HG03108 (cell line): ENCODE measurements at regions not wholly inside any gene's neighbourhood (a gene's known extent, or its start where the extent isn't known, plus 50 kb on each side); places are given as distances from the start of the nearest gene placed in this dataset.

ENCODE experiments used
- ATAC-seq: cut with Tn5 transposase; IDR thresholded peaks from one replicate; pipeline ENCODE4 v1.9.1; 2021; ENCODE audit warnings: moderate library complexity; ENCODE audit not compliant: unreplicated experiment

- no peak for ATAC-seq
These were observed 255.5 kb upstream of the ANO3 start for GRCh38 chr11:26076233-26076990.

DNA sequence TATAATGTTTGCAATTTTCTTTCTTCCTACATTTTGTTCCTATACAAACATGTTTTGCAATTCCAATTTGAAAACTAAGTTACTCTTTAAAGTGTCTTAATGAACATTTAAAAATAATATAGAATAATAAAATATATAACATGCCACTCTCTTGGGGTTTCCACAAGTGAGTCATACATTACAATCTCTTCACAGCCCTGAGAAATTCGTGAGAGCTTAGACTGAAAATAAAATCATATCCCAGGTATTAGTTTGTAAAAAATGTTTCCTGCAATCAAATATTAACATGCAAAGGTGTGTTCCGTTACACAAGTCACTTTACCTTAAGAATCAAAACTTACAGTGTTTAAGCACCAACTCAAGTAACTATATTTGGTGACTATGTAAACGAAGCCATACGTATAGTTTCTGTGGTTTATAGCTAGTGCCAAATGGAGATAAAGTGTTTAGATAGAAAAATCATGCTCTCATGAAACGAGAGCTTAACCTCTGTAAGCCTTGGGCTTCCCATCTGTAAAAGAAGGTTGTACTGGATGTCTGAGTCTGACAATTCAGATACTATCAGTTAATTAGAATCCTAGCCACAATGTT is 253.6 kb upstream of the ANO3 start:
- peak; percentile 63 for ATAC-seq

DNA sequence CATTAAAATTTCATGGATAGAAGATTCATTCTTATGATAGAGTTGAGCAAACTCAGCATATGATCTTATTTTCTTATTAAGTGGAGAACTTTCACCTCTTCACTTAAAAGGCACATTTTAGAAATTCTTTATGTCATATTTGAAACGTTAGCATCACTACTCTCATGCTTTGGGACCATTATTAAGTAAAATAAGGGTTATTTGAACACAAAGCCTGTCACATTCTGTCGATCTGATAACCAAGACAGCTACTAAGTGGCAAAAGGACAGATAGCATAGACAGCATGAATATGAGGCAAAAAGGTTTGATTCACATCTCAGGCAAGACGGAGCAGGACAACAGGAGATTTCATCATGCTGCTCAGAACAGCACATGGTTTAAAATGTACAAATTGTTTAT is 247.6 kb upstream of the ANO3 start:
- ATAC-seq, result no peak

DNA sequence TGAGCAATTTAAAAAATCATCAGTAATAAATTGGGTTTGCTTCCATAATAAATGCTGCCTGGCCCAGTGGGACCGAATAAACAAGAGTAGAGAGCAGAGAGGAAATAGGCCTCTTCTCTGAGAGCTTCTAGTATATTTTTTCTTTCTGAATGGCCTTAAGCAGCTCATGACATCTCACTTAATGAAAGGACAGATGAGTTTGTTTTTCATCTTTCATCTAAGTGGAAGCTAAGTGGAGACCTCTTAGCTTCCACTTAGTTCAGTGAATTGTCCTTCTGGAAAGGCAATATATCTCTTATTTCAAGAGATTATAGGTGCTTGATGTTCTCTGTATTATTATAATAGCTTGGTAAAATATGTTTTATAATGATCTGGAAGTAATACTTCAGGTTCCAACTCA is 245.9 kb upstream of the ANO3 start:
- no peak for ATAC-seq

DNA sequence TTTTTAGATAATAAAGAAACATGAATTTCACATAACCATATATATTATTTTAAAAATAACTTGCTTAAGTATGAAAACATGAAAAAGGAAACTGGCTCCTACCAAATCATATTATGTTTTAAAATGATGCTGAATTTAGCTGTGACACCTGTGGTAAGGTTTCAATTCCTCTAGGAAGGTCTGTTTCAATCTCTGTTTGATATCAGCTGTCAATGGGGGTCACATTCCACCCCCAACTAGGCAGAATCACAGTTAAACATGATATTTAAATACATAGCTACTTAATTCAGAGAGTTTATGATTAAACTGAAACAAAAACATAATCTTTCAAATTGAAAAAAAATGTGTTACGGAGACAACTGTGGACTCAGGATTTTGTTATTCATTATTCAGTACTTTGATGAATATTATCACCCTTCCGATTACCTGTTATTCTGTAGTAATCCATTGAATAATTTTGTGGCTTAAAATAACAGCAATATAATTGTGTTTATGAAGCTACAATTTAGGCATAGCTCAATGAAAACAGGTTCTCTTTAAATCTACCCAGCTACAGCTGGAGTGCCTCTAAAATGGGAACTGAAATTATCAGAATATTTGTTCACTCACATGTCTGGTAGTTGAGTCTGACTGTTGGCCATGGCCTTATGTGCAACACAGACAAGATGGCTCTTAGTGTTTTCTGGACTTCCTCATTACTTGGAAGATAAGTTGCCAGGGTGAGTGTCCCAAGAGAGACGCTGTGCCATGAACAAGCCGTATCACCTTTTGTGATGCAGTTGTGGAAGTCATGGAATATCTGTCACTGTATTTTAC is 244.6 kb upstream of the ANO3 start:
- ATAC-seq, result peak; percentile 95

DNA sequence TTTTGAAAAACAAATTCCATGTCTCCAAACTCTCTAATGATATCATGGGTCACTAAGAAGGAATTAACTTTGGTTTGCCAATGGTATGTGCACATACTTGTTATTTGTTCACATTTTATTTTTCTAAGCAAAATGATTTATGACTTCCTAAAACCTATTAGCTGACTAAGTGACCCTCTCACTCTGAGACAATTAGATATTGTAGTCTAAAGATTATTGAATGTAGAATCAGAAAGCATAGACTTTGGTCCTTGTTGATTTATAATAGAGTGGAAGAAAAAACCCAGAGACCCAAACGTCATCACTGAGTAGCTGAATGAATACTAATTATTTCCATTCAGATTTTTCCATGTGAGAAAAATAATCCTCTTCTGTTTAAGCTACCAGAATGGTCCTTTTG is 243.5 kb upstream of the ANO3 start:
- ATAC-seq, result no peak

DNA sequence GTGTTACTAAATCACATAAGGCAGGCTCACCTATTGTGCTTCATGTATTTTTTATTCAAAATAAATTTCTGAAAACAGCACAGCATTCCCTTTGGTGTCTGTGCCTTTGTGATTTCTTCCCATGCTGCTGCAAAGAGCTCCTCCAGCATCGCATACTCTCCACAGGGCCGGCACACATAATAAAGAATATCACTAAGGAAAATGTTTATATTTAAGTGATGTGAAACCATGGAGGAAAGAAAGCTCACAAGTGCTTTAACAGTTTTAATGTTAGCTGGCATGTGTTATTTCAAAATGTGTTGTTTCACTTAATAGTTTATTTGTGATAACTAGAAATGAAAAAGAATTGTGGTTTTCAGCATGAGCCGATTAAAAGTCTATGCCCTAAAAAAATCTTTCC is 241.3 kb upstream of the ANO3 start:
- no peak for ATAC-seq

- ATAC-seq, result no peak
These were observed 238.7 kb upstream of the ANO3 start for GRCh38 chr11:26093206-26093605.

GRCh38 chr11:26095340-26095739 is 236.6 kb upstream of the ANO3 start:
- ATAC-seq, result no peak

- no peak for ATAC-seq
These were observed 235.5 kb upstream of the ANO3 start for GRCh38 chr11:26096451-26096850.

- ATAC-seq, result no peak
These were observed 229.6 kb upstream of the ANO3 start for GRCh38 chr11:26102325-26102724.

DNA sequence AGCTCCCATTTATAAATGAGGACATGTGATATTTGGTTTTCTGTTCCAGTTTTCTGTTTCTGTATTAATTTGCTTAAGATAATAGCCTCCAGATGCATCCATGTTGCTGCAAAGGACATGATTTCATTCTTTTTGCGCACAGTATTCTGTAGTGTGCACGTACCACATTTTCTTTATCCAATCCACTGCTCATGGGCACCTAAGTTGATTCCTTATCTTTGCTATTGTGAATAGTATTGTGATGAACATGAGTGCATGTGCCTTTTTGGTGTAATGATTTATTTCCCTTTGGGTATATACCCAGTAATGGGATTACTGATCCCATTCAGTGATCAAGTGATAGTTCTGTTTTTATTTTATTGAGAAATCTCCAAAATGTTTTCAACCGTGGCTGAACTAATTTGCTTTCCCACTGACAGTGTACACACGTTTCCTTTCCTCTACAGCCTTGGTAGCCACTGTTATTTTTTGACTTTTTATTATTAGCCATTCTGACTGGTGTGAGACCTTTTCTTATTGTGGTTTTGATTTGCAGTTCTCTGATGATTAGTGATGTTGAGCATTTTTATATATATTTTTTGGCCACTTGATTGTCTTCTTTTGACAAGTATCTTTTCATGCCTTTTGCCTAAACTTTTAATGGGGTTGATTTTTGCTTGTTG is 226.0 kb upstream of the ANO3 start:
- no peak for ATAC-seq

DNA sequence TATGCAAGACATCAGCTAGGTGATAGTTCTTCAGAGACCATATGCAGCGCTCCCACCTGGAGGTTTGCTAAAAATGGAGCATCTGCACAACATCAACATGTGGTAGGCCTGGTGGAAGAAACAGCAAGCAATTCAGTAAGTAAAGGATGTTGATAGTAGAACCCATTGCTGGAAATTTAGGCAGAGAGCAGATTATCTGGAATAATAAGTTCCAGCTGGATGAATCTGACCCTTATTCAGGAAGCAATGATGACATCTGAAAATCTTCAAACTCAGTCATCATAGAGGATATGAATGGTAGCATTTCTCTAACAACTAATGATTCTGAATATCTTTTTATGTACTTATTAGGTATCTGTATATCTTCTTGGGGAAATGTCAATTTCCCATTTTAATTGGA is 225.2 kb upstream of the ANO3 start:
- ATAC-seq, result no peak

DNA sequence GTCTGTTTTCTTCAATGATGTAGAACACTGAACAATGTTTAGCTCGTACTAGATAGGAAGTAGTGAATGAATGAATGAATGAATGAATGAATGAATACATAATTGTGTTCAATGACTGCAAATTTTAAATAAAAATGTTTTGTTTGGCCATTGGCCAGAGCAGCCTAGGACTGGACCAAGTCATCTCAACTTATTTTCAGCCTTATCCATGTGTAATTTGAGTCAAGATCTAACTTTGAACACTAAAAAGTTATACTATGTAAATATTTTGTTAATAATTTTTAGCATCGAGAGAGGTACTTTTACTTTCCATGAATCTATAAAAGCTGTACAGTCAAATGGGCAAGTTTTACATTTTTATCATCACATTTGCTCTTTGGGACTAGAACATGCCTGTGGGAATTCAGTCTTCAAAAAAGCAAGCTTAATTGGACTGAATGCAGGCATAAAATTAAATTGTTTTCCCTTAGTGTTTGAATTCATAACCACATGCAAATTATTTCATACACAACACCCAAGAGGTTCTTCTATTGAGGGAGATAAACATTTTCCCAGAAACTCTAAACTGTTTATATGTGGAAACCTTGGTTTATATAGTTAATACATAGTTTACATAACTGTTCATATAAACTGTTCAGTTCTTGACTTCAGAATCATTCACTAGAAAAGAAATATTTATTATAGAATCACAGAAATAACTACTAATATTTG is 222.1 kb upstream of the ANO3 start:
- ATAC-seq, result no peak

- no peak for ATAC-seq
These were observed 219.7 kb upstream of the ANO3 start for GRCh38 chr11:26112264-26112663.

- ATAC-seq, result no peak
These were observed 210.5 kb upstream of the ANO3 start for GRCh38 chr11:26121466-26121865.

GRCh38 chr11:26126741-26127140 is 205.2 kb upstream of the ANO3 start:
- ATAC-seq, result no peak

DNA sequence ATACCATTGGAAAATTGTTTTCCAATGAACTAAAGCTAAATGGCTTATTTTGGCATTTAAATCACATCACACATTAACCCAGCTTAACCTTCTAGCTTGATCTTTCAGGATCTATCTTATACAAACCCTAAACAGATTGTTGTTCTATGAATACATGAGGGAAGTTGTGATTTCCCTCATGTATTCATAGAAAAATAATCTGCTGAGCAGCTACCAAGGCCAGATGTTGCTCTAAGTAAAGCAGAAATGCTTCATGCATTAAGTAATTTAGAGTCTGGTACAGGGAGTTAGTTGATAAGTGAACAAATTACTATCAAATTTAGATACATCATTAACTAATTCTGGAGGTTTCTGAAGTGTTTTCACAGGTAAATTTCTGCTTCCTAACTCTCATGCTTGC is 204.6 kb upstream of the ANO3 start:
- ATAC-seq, result no peak

GRCh38 chr11:26131406-26131805 is 200.5 kb upstream of the ANO3 start:
- ATAC-seq, result no peak

- no peak for ATAC-seq
These were observed 197.9 kb upstream of the ANO3 start for GRCh38 chr11:26134053-26134452.
